Stimulated activated CD8-positive, alpha-beta memory T cell treated with anti-CD3 and anti-CD28 coated beads, Interleukin-12 subunit alpha, Interleukin-12 subunit beta, amount 100 ng/mL, for 24 hours (primary cell): ENCODE measurements at regions not wholly inside any gene's neighbourhood (a gene's known extent, or its start where the extent isn't known, plus 50 kb on each side); places are given as distances from the start of the nearest gene placed in this dataset.

Source experiments
- DNase-seq: peaks from one replicate; pipeline ENCODE4 v3.0.0-alpha.2; 2020; ENCODE audit errors: extremely low read depth

GRCh38 chr1:4366091-4366490 lies 288.3 kb upstream of the AJAP1 start:
- DNase-seq, result no peak

- no peak for DNase-seq
Observed at GRCh38 chr1:4367230-4367777, 287.1 kb upstream of the AJAP1 start.

- DNase-seq, result no peak
Observed at GRCh38 chr1:4369335-4369734, 285.1 kb upstream of the AJAP1 start.

GRCh38 chr1:4371849-4372248 lies 282.6 kb upstream of the AJAP1 start:
- DNase-seq, result no peak

- no peak for DNase-seq
Observed at GRCh38 chr1:4375812-4376211, 278.6 kb upstream of the AJAP1 start.

- DNase-seq, result no peak
Observed at GRCh38 chr1:4379451-4380175, 274.8 kb upstream of the AJAP1 start.

GRCh38 chr1:4380564-4381168 lies 273.7 kb upstream of the AJAP1 start:
- no peak for DNase-seq

GRCh38 chr1:4393191-4393590 lies 261.2 kb upstream of the AJAP1 start:
- no peak for DNase-seq

GRCh38 chr1:4394366-4394765 lies 260.0 kb upstream of the AJAP1 start:
- DNase-seq, result no peak

- DNase-seq, result no peak
Observed at GRCh38 chr1:4395158-4395557, 259.3 kb upstream of the AJAP1 start.

GRCh38 chr1:4395676-4396075 lies 258.7 kb upstream of the AJAP1 start:
- DNase-seq, result no peak

GRCh38 chr1:4396551-4396950 lies 257.9 kb upstream of the AJAP1 start:
- no peak for DNase-seq

- DNase-seq, result no peak
Observed at GRCh38 chr1:4397196-4397595, 257.2 kb upstream of the AJAP1 start.

- no peak for DNase-seq
Observed at GRCh38 chr1:4402032-4402431, 252.4 kb upstream of the AJAP1 start.

- DNase-seq, result no peak
Observed at GRCh38 chr1:4404854-4405590, 249.4 kb upstream of the AJAP1 start.

GRCh38 chr1:4407851-4408250 lies 246.6 kb upstream of the AJAP1 start:
- DNase-seq, result no peak

- DNase-seq, result no peak
Observed at GRCh38 chr1:4408380-4408779, 246.0 kb upstream of the AJAP1 start.

- DNase-seq, result no peak
Observed at GRCh38 chr1:4411862-4412261, 242.5 kb upstream of the AJAP1 start.

GRCh38 chr1:4415476-4415875 lies 238.9 kb upstream of the AJAP1 start:
- DNase-seq, result no peak

GRCh38 chr1:4416189-4416588 lies 238.2 kb upstream of the AJAP1 start:
- DNase-seq, result no peak

GRCh38 chr1:4418021-4418420 lies 236.4 kb upstream of the AJAP1 start:
- DNase-seq, result no peak

GRCh38 chr1:4421986-4422385 lies 232.4 kb upstream of the AJAP1 start:
- DNase-seq, result no peak
